NCI-H2107 treated with DMSO at 0.1 percent for 48 hours (cell line): ENCODE measurements at regions not wholly inside any gene's neighbourhood (a gene's known extent, or its start where the extent isn't known, plus 50 kb on each side); places are given as distances from the start of the nearest gene placed in this dataset.
"Not testable (repeated sequence)": the region's sequence is repeated elsewhere in the genome, so short reads cannot be mapped to it uniquely, and the experiment has no call there.

ENCODE experiments used
- DNase-seq: peaks from one replicate; lab custom pipeline; 2025; ENCODE audit not compliant: unreplicated experiment; lab: John Stamatoyannopoulos, UW

- no peak for DNase-seq
Observed at GRCh38 chr3:21028412-21028811, 722.6 kb downstream of the ZNF385D start.

- no peak for DNase-seq
Observed at GRCh38 chr3:21024563-21024962, 726.4 kb downstream of the ZNF385D start.

GRCh38 chr3:21020681-21021080, 730.3 kb downstream of the ZNF385D start:
- no peak for DNase-seq

- no peak for DNase-seq
Observed at GRCh38 chr3:21020043-21020442, 731.0 kb downstream of the ZNF385D start.

- no peak for DNase-seq
Observed at GRCh38 chr3:21017115-21017852, 733.7 kb downstream of the ZNF385D start.

GRCh38 chr3:21013566-21013965, 737.4 kb downstream of the ZNF385D start:
- DNase-seq, result no peak

GRCh38 chr3:20999661-21000060, 751.3 kb downstream of the ZNF385D start:
- DNase-seq, result no peak

GRCh38 chr3:20997183-20997582, 753.8 kb downstream of the ZNF385D start:
- no peak for DNase-seq

GRCh38 chr3:20990896-20991295, 760.1 kb downstream of the ZNF385D start:
- DNase-seq, result no peak

- DNase-seq, result not testable (repeated sequence)
Observed at GRCh38 chr3:20989653-20990052, 761.4 kb downstream of the ZNF385D start.

GRCh38 chr3:20984594-20985205, 766.3 kb downstream of the ZNF385D start:
- no peak for DNase-seq

- DNase-seq, result no peak
Observed at GRCh38 chr3:20975188-20975651, 775.8 kb downstream of the ZNF385D start.

GRCh38 chr3:20974396-20974795, 776.6 kb downstream of the ZNF385D start:
- no peak for DNase-seq

GRCh38 chr3:20970807-20971206, 780.2 kb downstream of the ZNF385D start:
- DNase-seq, result not testable (repeated sequence)

GRCh38 chr3:20967485-20967884, 781.5 kb upstream of the SGO1 start:
- DNase-seq, result not testable (repeated sequence)

GRCh38 chr3:20958161-20958560, 772.2 kb upstream of the SGO1 start:
- no peak for DNase-seq

GRCh38 chr3:20945892-20946291, 759.9 kb upstream of the SGO1 start:
- no peak for DNase-seq

- no peak for DNase-seq
Observed at GRCh38 chr3:20935791-20936190, 749.8 kb upstream of the SGO1 start.

- no peak for DNase-seq
Observed at GRCh38 chr3:20931834-20932233, 745.8 kb upstream of the SGO1 start.

- DNase-seq, result no peak
Observed at GRCh38 chr3:20930034-20930433, 744.0 kb upstream of the SGO1 start.

- no peak for DNase-seq
Observed at GRCh38 chr3:20924646-20925385, 738.8 kb upstream of the SGO1 start.

- not testable (repeated sequence) for DNase-seq
Observed at GRCh38 chr3:20921112-20921511, 735.1 kb upstream of the SGO1 start.
